PFSK-1 (cell line): ENCODE measurements at regions not wholly inside any gene's neighbourhood (a gene's known extent, or its start where the extent isn't known, plus 50 kb on each side); places are given as distances from the start of the nearest gene placed in this dataset.

Source experiments
- FOXP2 ChIP-seq: optimal IDR thresholded peaks from 2 replicates; pipeline ENCODE3; 2011; ENCODE audit warnings: borderline replicate concordance, control low read depth, inconsistent platforms; ENCODE audit not compliant: insufficient read depth; ENCODE audit errors: extremely low read length, extremely low read depth
- POLR2AphosphoS5 ChIP-seq: IDR thresholded peaks from 2 replicates; pipeline ENCODE4 v1.6.1; 2012; ENCODE audit warnings: low read depth, mild to moderate bottlenecking, control low read depth, low read length, moderate library complexity
- REST ChIP-seq, 2 experiments: IDR thresholded peaks; 2 replicates each; pipeline versions ENCODE4 v1.6.1 to v1.8.0; 2011 to 2012; ENCODE audit warnings: low read depth in 2 of 2, low read length in 2 of 2, control low read depth in 1 of 2, inconsistent platforms in 1 of 2, mild to moderate bottlenecking in 1 of 2, moderate library complexity in 1 of 2; ENCODE audit not compliant: insufficient read depth in 1 of 2
- SIN3A ChIP-seq: IDR thresholded peaks from 2 replicates; pipeline ENCODE4 v1.6.1; 2012; ENCODE audit warnings: mild to moderate bottlenecking, low read length, moderate library complexity, borderline replicate concordance; ENCODE audit not compliant: insufficient read depth
- TAF1 ChIP-seq: IDR thresholded peaks from 2 replicates; pipeline ENCODE4 v1.6.1; 2012; ENCODE audit warnings: low read length, control low read depth, borderline replicate concordance; ENCODE audit not compliant: insufficient read depth

- TF ChIP-seq POLR2AphosphoS5 = no peak
- no peak for TF ChIP-seq FOXP2
- TF ChIP-seq REST (IDR thresholded peaks at IDR 0.05; ENCODE audit: insufficient read depth in 1 of 2, low read depth in 2 of 2, low read length in 2 of 2) = no peak
- no peak for TF ChIP-seq TAF1
- TF ChIP-seq SIN3A = no peak
Observed at GRCh38 chrX:39465467-39465866, 632.3 kb downstream of the BCOR start.

GRCh38 chrX:39465906-39466305, 631.9 kb downstream of the BCOR start:
- TF ChIP-seq REST (IDR thresholded peaks at IDR 0.05; ENCODE audit: insufficient read depth in 1 of 2, low read depth in 2 of 2, low read length in 2 of 2) (no peak), TAF1 (no peak), FOXP2 (no peak)

- no peak for TF ChIP-seq TAF1
- no peak for TF ChIP-seq REST (IDR thresholded peaks at IDR 0.05; ENCODE audit: insufficient read depth in 1 of 2, low read depth in 2 of 2, low read length in 2 of 2)
- no peak for TF ChIP-seq SIN3A
- no peak for TF ChIP-seq FOXP2
- no peak for TF ChIP-seq POLR2AphosphoS5
Observed at GRCh38 chrX:39469126-39469525, 628.6 kb downstream of the BCOR start.

- TF ChIP-seq TAF1 (no peak), POLR2AphosphoS5 (no peak), SIN3A (no peak), FOXP2 (no peak), REST (IDR thresholded peaks at IDR 0.05; ENCODE audit: insufficient read depth in 1 of 2, low read depth in 2 of 2, low read length in 2 of 2) (no peak)
Observed at GRCh38 chrX:39470588-39471407, 627.0 kb downstream of the BCOR start.

- no peak for TF ChIP-seq TAF1
- TF ChIP-seq REST (IDR thresholded peaks at IDR 0.05; ENCODE audit: insufficient read depth in 1 of 2, low read depth in 2 of 2, low read length in 2 of 2) = no peak
- no peak for TF ChIP-seq SIN3A
- TF ChIP-seq FOXP2 = no peak
- TF ChIP-seq POLR2AphosphoS5 = no peak
Observed at GRCh38 chrX:39472161-39472560, 625.6 kb downstream of the BCOR start.
